ENCODE measurements at regions not wholly inside any gene's neighbourhood (a gene's known extent, or its start where the extent isn't known, plus 50 kb on each side); places are given as distances from the start of the nearest gene placed in this dataset.

DNA sequence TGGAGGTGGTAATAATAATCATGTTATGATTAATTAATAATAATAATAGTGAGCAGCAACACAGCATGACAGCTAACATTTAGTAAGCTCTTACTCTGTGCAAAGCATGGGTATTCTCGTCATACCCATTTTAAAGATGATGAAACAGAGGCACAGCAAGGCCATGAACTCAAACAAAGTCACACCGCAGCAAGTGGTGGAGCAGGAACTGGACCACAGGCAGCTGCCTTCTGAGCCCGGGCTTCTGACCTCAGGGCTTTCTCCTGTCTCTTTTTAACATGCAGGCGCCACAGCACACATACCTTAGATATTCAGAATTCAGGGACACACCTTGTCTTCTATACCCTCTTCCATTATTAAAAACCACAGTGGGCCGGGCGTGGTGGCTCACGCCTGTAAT is 50.7 kb upstream of the SPATA12 start:
- no peak for DNase-seq (ENCODE audit: low spot score)

- DNase-seq (ENCODE audit: low spot score), result no peak
Observed at GRCh38 chr3:57009367-57009766, 51.1 kb upstream of the SPATA12 start.

DNA sequence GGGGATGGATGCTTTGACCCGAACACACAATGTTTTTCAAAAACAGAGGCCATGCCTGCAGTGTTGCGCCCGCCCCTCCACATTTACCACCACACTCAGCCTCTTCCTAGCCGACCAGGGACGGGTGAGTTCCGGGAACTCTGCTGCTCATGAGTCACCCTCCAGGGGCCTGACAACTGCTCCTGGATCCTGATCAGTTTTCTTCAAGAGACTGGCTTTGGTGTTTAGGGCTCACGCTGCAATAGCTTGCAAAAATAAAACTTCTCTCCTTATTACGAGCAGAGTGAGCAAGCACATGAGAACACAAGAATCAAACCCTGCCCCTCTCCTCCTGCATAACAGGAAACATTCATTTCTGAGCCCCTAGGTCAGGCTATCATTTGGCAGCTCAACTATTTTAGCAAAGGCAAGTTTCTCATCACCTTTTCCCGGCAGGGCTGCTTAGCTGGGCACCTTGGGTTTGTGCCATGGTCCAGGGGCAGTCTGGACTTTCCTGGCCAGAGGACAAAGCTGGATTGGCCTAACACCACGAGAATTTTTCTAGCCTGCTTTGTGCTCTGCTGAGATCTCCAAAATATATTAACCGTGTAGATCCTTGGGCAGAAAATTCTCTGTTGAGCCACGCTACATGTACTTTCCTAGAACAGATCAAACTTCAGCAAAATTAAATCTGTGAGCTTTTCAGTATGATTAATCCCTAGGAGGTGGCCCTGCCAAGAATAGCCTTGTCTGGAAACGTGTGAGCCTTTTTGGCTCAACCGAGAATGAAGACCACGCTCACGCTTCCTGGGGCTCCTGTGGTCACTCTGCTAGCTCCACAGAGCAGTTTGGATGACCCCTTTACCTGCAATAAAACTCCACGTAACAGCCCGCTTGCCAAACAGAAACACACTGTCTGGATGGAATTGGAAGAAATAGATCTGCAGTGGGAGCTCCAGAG is 52.7 kb upstream of the SPATA12 start:
- DNase-seq (ENCODE audit: low spot score), result peak; percentile 49

DNA sequence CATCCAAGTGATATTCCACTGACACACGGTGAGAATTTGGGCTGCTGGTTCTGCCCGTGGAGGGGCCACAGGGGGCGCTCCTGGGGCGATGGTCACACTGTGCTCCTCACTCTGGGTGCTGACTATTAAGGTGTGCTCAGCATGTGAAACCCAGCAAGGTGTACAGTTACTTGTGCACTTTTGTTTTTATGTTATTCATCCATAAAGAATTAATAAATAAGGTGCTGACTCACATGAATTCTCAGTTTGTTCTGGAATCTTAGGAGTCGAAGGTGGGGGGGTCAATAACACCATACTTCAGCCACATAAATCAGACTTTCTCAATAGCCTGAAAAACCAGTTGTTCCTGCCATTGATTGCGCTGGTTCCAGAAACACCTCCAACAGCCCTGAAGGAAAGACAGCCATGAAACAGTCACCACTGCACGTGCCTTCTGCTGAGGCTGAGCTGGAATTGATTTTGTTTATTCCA is 53.5 kb upstream of the SPATA12 start:
- DNase-seq (ENCODE audit: low spot score), result peak; percentile 73

DNA sequence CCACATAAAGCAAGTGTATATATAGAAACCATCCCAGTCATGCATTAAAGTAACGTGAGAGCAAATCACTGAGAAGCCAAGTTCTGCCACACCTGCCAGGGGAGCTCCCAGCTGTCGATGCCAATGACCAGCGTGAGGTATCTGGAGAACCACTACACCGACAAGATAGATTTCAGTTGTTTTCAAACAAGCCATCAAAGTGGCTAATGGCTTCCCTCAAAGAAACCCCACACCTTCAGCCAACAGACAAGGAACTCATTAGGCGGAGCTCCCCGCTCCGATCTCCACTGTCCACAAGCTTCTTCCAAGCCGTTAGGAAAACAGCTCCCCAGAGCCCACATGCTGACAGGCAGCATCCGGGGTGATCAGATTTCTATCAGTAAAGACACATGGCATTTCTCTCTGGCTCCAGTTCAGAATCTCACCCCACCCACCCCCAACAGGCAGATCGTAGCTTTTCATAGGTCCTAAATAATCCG is 54.2 kb upstream of the SPATA12 start:
- no peak for DNase-seq (ENCODE audit: low spot score)

DNA sequence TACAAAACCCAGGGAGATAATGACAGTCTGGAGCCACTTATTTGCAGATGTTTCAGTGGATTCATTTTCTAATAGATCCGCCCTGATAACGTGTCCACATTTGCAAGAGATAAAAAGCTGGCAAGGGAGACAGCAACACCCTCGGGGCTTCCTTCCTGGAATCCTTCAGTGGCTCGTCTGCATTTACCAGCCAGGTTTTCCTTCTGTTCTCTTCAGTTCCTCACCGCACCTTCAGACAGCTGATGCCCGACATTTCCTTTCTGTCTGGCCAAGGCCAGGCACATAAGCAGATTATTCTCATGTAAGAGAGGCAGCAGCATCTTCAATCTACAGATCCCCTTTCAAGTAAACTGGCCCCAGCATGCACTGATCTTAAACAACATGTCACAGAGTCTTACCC is 56.2 kb upstream of the SPATA12 start:
- no peak for DNase-seq (ENCODE audit: low spot score)

- DNase-seq (ENCODE audit: low spot score), result no peak
Observed at GRCh38 chr3:57003676-57004075, 56.8 kb upstream of the SPATA12 start.

- no peak for DNase-seq (ENCODE audit: low spot score)
Observed at GRCh38 chr3:57001356-57001755, 59.1 kb upstream of the SPATA12 start.

DNA sequence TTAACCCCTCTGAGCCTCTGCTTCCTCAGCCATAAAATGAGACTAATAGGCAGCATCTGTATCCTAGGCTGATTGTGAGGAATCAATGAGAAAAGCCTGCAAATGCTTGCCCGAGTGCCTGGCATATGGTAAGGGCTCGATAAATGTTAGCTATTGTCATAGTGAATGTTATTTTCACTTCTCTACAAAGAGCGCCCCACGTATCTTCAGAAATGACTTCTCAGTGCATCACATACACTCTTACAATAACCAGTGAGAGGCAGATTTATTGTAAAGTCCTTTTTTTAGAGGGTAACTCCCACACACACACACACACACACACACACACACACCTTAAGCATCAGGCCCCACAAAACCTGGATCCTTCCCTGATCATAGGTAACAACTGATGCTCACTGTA is 60.5 kb upstream of the SPATA12 start:
- no peak for DNase-seq (ENCODE audit: low spot score)

GRCh38 chr3:56999547-56999946 is 60.9 kb upstream of the SPATA12 start:
- no peak for DNase-seq (ENCODE audit: low spot score)

GRCh38 chr3:56998076-56998529 is 62.4 kb upstream of the SPATA12 start:
- DNase-seq (ENCODE audit: low spot score), result no peak

DNA sequence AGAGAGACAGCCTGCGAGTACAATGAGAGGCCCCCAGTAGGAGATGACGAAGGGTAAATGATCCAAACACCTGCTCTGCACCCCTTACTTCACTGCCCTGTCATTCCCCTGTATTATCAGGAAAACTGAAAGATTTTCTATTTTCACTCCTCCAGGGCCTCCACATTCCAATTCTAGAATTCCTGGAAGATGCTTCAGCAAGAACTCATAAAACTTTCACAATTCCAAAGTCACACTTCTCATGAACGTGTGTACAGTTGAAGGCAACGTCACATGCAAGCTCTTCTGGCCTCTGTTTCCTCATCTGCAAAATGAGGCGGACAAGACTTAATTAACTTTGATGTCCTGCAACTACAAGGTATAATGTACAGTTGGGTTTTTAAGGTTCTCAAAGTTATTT is 62.8 kb upstream of the SPATA12 start:
- DNase-seq (ENCODE audit: low spot score), result no peak

DNA sequence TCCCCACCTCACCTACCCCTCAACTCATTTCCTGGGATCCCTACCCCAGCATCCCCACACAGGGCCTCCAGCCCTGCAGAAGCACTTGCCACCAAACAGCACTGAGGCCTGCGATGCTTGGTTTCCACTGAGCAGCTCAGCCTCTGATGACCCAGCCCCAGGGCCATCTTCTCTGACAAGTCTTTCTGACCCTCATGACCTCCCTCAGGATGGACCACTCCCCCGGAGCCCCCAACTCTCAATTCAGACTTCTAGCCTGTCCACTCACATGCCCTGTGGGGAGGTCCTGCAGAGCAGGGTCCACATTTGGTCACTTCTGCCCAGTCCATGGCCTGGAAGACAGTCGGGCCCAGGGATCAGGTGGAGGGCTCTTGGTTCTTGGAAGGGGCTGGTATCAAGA is 63.4 kb upstream of the SPATA12 start:
- DNase-seq (ENCODE audit: low spot score), result no peak

DNA sequence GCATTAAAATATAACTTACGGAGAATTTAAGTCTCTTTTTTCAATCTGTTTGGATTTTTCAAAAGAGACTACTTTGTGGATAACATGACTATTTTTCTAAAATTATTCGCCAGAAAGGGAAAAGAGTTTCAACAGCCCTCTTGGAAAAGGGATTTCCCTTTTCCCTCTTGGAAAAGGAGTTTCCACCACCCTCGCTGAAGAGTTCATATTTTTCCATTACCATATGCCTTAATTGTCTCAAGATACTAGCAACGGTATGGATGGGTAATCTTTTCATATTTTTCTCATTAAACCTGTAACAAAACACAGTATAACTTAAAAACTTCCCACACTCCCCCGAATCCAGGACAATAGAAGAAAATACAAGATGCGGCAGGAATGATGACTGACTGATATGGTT is 66.1 kb upstream of the SPATA12 start:
- DNase-seq (ENCODE audit: low spot score), result no peak

- peak; percentile 60 for DNase-seq (ENCODE audit: low spot score)
Observed at GRCh38 chr3:56990641-56991015, 69.8 kb upstream of the SPATA12 start.

DNA sequence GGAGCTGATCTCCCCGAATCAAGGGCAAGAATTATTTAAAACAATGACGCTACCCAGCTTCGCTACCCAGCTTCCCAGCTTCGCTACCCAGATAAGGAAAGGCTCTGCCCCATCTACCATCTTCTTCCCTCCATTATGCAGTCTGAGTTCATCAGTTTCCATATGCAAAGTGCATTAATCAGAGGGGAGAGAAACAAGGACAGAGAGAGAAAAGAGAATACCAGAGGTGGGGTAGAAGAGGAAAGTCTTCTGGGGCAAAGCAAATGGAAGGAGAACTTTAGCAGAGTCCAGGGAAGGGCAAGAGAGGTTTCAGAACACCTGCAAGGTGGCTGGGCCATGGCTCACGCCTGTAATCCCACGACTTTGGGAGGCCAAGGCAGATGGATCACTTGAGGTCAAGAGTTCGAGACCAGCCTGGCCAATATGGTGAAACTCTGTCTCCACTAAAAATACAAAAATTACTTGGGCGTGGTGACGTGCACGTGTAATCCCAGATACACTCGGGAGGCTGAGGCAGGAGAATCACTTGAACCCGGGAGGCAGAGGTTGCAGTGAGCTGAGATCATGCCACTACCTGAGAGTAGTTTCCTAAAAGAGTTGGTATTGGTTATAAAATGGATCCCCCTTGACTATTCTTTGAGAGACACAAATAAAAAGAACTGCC is 70.4 kb upstream of the SPATA12 start:
- DNase-seq (ENCODE audit: low spot score), result no peak

DNA sequence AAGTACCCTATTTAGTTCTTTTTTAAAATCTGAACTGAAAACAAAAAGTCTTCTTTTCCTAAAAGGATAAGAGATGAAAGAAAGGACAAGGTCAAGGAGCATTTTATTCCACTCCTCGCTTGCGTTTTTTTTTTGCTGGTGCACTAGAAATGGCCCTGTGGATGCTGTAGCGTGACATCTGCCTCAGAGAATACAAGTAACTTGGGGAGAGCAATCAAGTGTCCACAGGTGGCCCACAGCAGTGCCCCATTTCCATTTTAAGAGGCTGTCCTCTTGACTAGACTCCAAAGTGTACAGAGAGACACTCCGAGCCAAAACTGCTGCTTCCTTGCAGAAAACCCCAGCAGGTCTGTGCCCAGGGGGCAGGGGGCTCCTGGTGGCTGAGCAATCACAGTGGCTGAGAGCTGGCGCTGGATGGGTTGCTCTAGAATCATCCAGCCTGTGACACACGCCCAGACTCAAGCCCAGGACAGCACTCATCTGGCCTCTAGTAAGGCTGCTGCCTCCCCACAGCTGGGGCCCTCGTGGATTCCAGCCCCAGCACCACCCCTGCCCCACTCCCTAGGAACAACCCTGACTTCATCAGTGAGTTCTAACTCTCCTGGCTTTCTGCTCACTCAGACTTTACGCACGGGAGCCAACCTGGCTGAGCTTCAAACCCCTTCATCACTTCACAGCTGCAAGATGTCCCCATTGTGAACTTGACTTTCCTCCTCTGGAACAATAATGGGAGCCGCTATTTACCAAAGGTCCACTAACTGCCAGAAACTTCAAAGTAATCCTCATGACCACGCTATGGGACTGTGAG is 71.1 kb upstream of the SPATA12 start:
- no peak for DNase-seq (ENCODE audit: low spot score)

- DNase-seq (ENCODE audit: low spot score), result peak; percentile 75
Observed at GRCh38 chr3:56988458-56989168, 71.9 kb upstream of the SPATA12 start.

GRCh38 chr3:56987238-56987895 is 73.1 kb upstream of the SPATA12 start:
- DNase-seq (ENCODE audit: low spot score), result no peak

GRCh38 chr3:56986347-56986746 is 74.1 kb upstream of the SPATA12 start:
- DNase-seq (ENCODE audit: low spot score), result no peak

GRCh38 chr3:56985878-56986277 is 74.6 kb upstream of the SPATA12 start:
- DNase-seq (ENCODE audit: low spot score), result no peak
